WTC11 (cell line): ENCODE measurements at regions not wholly inside any gene's neighbourhood (a gene's known extent, or its start where the extent isn't known, plus 50 kb on each side); places are given as distances from the start of the nearest gene placed in this dataset.

Experiments
- ATAC-seq: fragments of 200-7000 bp; cut with Tn5 transposase; 2 replicates; pipeline ENCODE4 v1.10.0; 2021; ENCODE audit warnings: mild to moderate bottlenecking, moderate library complexity
- CTCF ChIA-PET: fragments of 300-600 bp; sonication (Branson Sonifier 250); formaldehyde crosslinking; loops from one replicate; lab custom pipeline; 2021; ENCODE audit warnings: antibody characterized with exemption; lab: Charles Lee
- POLR2A ChIA-PET: fragments of 350-600 bp; sonication (Branson Sonifier 250); formaldehyde crosslinking; loops from one replicate; lab custom pipeline; 2021; ENCODE audit warnings: antibody characterized with exemption; lab: Charles Lee
- DNase-seq: peaks from one replicate; pipeline ENCODE4 v3.0.0; 2021; ENCODE audit warnings: low spot score
- H3K27ac Mint-ChIP-seq: 2 replicates; pipeline ENCODE4 v1.8.0; 2021; ENCODE audit warnings: mixed read lengths
- H3K27me3 Mint-ChIP-seq: 2 replicates; pipeline ENCODE4 v1.8.0; 2021; ENCODE audit warnings: low read depth, mild to moderate bottlenecking, moderate library complexity, mixed read lengths
- H3K36me3 Mint-ChIP-seq: 2 replicates; pipeline ENCODE4 v1.8.0; 2021; ENCODE audit warnings: mixed read lengths
- H3K4me1 Mint-ChIP-seq: 2 replicates; pipeline ENCODE4 v1.8.0; 2022; ENCODE audit warnings: mixed read lengths
- H3K4me3 Mint-ChIP-seq: 2 replicates; pipeline ENCODE4 v1.8.0; 2021; ENCODE audit warnings: mild to moderate bottlenecking, moderate library complexity, mixed read lengths
- H3K9me3 Mint-ChIP-seq: 2 replicates; pipeline ENCODE4 v1.8.0; 2021; ENCODE audit warnings: mixed read lengths
- CREB1 ChIP-seq: sonication (generic); formaldehyde crosslinking; IDR thresholded peaks from 2 replicates; pipeline ENCODE4 v1.8.0; 2023; ENCODE audit warnings: mild to moderate bottlenecking, missing genetic modification reagents
- GRHL2 ChIP-seq: fragments of 250-450 bp; sonication (Bioruptor Pico); IDR thresholded peaks from 2 replicates; pipeline ENCODE4 v1.8.0; 2022; ENCODE audit warnings: mild to moderate bottlenecking, moderate library complexity; ENCODE audit not compliant: insufficient replicate concordance, severe bottlenecking
- JUN ChIP-seq: sonication (generic); formaldehyde crosslinking; IDR thresholded peaks from 2 replicates; pipeline ENCODE4 v1.8.0; 2023; ENCODE audit warnings: mild to moderate bottlenecking, missing genetic modification reagents
- RELA ChIP-seq: sonication (generic); formaldehyde crosslinking; IDR thresholded peaks from 2 replicates; pipeline ENCODE4 v1.8.1; 2022; ENCODE audit warnings: missing genetic modification reagents, mild to moderate bottlenecking, borderline replicate concordance
- SOX15 ChIP-seq: fragments of 250-450 bp; sonication (Bioruptor Pico); IDR thresholded peaks from 2 replicates; pipeline ENCODE4 v1.9.0; 2021; ENCODE audit warnings: mild to moderate bottlenecking
- TCF7 ChIP-seq: sonication (generic); formaldehyde crosslinking; IDR thresholded peaks from 2 replicates; pipeline ENCODE4 v1.8.0; 2022; ENCODE audit warnings: mild to moderate bottlenecking, low read depth, missing genetic modification reagents, moderate library complexity
- ZNF138 ChIP-seq: sonication (generic); formaldehyde crosslinking; conservative IDR thresholded peaks from 2 replicates; pipeline ENCODE4 v1.8.1; 2022; ENCODE audit warnings: mild to moderate bottlenecking, moderate library complexity, missing genetic modification reagents
- ZNF396 ChIP-seq: fragments of 250-450 bp; sonication (Bioruptor Pico); IDR thresholded peaks from 2 replicates; pipeline ENCODE4 v1.8.0; 2021; ENCODE audit warnings: mild to moderate bottlenecking, moderate library complexity, borderline replicate concordance
- TF ChIP-seq, protein P1 (sequence below): fragments of 250-450 bp; sonication (Bioruptor Pico); IDR thresholded peaks from 2 replicates; pipeline ENCODE4 v1.9.0; 2021; ENCODE audit warnings: mild to moderate bottlenecking, borderline replicate concordance
- TF ChIP-seq, protein P2 (sequence below): sonication (generic); formaldehyde crosslinking; IDR thresholded peaks from 2 replicates; pipeline ENCODE4 v1.8.0; 2022; ENCODE audit warnings: missing genetic modification reagents
- TF ChIP-seq, protein P3 (sequence below): sonication (generic); formaldehyde crosslinking; IDR thresholded peaks from 2 replicates; pipeline ENCODE4 v1.8.1; 2022; ENCODE audit warnings: mild to moderate bottlenecking, missing genetic modification reagents, moderate library complexity, borderline replicate concordance
- TF ChIP-seq, protein P4 (sequence below): sonication (generic); formaldehyde crosslinking; IDR thresholded peaks from 2 replicates; pipeline ENCODE4 v1.8.1; 2023; ENCODE audit warnings: mild to moderate bottlenecking, missing genetic modification reagents
- TF ChIP-seq, protein P5 (sequence below): fragments of 250-450 bp; sonication (Bioruptor Pico); IDR thresholded peaks from 2 replicates; pipeline ENCODE4 v1.9.0; 2021; ENCODE audit warnings: mild to moderate bottlenecking
- TF ChIP-seq, protein P6 (sequence below): sonication (generic); formaldehyde crosslinking; IDR thresholded peaks from 2 replicates; pipeline ENCODE4 v1.8.0; 2022; ENCODE audit warnings: mild to moderate bottlenecking, missing genetic modification reagents

DNA sequence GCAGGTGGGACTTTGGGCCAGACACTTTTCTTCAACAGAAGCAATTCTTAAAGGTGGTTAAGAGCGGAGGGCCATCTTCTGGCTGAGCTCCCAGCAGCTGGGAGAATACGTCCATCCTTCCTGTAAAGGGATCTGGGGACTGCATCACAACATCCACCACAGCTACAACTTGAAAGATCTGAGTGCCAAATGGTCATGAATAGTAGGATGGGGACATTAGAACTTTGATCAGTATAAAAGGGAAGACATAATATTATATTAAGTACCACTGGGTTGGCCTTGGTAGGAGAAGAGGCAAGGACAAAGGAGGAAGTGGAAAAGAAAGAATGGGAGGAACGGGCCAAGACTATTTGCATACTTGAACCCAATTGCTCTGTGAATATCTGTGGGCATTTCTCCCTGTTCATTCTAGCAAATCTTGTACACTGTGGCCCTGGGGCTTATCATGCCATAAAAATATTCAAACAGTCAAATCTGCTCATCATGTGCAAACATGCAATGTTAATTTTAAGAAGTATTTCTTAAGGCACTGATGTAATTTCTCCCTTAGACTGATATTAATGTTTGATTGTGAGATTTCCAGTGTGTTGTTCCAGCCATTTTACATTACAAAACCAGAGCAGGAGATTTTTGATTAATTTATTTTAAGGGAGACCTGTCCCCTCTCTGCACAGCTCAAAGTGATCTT lies 65.5 kb upstream of the CREB5 start (continued):
- TF ChIP-seq, protein P1, sequence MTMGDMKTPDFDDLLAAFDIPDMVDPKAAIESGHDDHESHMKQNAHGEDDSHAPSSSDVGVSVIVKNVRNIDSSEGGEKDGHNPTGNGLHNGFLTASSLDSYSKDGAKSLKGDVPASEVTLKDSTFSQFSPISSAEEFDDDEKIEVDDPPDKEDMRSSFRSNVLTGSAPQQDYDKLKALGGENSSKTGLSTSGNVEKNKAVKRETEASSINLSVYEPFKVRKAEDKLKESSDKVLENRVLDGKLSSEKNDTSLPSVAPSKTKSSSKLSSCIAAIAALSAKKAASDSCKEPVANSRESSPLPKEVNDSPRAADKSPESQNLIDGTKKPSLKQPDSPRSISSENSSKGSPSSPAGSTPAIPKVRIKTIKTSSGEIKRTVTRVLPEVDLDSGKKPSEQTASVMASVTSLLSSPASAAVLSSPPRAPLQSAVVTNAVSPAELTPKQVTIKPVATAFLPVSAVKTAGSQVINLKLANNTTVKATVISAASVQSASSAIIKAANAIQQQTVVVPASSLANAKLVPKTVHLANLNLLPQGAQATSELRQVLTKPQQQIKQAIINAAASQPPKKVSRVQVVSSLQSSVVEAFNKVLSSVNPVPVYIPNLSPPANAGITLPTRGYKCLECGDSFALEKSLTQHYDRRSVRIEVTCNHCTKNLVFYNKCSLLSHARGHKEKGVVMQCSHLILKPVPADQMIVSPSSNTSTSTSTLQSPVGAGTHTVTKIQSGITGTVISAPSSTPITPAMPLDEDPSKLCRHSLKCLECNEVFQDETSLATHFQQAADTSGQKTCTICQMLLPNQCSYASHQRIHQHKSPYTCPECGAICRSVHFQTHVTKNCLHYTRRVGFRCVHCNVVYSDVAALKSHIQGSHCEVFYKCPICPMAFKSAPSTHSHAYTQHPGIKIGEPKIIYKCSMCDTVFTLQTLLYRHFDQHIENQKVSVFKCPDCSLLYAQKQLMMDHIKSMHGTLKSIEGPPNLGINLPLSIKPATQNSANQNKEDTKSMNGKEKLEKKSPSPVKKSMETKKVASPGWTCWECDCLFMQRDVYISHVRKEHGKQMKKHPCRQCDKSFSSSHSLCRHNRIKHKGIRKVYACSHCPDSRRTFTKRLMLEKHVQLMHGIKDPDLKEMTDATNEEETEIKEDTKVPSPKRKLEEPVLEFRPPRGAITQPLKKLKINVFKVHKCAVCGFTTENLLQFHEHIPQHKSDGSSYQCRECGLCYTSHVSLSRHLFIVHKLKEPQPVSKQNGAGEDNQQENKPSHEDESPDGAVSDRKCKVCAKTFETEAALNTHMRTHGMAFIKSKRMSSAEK (CRISPR knock-in tag) = no peak
- no peak for TF ChIP-seq JUN (CRISPR knock-in tag)
- TF ChIP-seq, all 79 proteins: peak for 0

DNA sequence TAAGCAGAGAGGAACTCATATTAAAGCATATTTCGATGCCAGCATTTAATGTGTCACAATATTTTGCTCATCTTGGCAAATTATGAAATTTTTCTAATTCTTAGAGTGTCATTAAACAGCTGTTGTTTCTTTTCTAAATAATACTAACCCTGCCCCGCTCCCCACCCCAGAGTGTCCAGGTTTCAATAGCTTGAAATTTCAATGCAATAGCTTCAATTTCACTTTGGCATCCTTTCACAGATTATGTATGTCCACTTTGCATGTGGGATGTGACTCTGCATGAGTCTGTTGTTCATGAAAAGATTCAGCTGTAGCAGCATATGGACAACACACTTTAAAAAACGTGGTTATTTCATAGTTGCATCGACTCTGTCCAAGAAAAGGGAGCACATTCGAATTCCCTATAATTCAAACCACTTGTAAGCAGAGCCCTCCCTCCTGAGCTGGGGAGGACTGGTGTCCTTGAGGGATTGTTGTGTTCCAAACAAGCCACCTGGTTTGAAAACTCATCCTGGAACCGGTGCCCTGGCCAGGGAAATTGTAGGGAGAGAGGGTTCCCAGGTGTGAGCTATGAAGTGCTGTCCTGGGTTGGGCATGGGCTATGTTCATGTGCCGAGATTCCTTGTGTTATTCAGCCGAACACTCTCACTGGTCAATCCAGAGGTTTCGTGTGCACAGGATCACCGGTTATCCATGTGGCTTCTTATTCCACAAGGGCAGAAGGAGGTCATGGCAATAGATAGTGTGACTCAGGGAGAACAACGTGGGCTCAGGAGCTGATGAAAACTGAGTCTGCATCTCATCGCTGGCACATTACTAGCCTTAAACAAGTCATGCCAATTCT lies 64.6 kb upstream of the CREB5 start:
- Mint-ChIP-seq H3K27ac (no peak overlapping the region), H3K4me3 (no peak overlapping the region), H3K27me3 (no peaks in the 10 kb centered on the region; the same call in 1 of the 2 replicates), H3K4me1 (no peaks in the 10 kb centered on the region), H3K36me3 (no peaks in the 10 kb centered on the region), H3K9me3 (peaks cover 19% of the 10 kb centered on the region; the same call in 1 of the 2 replicates)
- TF ChIP-seq RELA (no peak), SOX15 (CRISPR knock-in tag) (no peak), GRHL2 (no peak), CREB1 (no peak), ZNF396 (no peak), TCF7 (CRISPR knock-in tag) (no peak)
- TF ChIP-seq, protein P2, sequence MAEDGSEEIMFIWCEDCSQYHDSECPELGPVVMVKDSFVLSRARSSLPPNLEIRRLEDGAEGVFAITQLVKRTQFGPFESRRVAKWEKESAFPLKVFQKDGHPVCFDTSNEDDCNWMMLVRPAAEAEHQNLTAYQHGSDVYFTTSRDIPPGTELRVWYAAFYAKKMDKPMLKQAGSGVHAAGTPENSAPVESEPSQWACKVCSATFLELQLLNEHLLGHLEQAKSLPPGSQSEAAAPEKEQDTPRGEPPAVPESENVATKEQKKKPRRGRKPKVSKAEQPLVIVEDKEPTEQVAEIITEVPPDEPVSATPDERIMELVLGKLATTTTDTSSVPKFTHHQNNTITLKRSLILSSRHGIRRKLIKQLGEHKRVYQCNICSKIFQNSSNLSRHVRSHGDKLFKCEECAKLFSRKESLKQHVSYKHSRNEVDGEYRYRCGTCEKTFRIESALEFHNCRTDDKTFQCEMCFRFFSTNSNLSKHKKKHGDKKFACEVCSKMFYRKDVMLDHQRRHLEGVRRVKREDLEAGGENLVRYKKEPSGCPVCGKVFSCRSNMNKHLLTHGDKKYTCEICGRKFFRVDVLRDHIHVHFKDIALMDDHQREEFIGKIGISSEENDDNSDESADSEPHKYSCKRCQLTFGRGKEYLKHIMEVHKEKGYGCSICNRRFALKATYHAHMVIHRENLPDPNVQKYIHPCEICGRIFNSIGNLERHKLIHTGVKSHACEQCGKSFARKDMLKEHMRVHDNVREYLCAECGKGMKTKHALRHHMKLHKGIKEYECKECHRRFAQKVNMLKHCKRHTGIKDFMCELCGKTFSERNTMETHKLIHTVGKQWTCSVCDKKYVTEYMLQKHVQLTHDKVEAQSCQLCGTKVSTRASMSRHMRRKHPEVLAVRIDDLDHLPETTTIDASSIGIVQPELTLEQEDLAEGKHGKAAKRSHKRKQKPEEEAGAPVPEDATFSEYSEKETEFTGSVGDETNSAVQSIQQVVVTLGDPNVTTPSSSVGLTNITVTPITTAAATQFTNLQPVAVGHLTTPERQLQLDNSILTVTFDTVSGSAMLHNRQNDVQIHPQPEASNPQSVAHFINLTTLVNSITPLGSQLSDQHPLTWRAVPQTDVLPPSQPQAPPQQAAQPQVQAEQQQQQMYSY (CRISPR knock-in tag) = no peak
- TF ChIP-seq, protein P3, sequence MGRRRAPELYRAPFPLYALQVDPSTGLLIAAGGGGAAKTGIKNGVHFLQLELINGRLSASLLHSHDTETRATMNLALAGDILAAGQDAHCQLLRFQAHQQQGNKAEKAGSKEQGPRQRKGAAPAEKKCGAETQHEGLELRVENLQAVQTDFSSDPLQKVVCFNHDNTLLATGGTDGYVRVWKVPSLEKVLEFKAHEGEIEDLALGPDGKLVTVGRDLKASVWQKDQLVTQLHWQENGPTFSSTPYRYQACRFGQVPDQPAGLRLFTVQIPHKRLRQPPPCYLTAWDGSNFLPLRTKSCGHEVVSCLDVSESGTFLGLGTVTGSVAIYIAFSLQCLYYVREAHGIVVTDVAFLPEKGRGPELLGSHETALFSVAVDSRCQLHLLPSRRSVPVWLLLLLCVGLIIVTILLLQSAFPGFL (CRISPR knock-in tag) = no peak
- DNase-seq (no peak), ATAC-seq (no peak)
- ChIA-PET POLR2A (no interaction called here), CTCF (interaction anchor here (1.2 to 1.8 kb wide), 4 partner anchors 15 to 55 kb away, joined by 4 to 7 read pairs (median 4); no protein-coding TSS in a partner anchor)

DNA sequence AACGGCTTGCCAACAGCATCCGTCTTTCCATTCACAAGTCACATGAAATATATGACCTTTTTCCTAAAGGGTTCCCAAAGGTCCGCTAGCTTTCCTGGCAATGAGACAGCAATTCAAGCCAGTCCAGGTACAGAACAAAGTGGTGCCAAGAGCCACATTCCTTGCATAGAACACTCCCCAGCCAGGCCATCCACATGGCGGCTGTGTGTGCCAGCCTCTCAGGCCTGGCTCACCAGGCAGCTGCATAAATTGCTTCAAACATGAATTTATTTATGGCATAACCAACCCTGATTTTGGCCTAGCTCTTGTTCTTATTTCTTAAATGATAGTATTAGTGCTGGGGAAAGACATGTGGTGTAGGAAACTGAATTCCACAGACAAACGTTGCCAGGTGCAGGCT lies 63.7 kb upstream of the CREB5 start:
- POLR2A ChIA-PET = no interaction called here
- TF ChIP-seq, protein P4, sequence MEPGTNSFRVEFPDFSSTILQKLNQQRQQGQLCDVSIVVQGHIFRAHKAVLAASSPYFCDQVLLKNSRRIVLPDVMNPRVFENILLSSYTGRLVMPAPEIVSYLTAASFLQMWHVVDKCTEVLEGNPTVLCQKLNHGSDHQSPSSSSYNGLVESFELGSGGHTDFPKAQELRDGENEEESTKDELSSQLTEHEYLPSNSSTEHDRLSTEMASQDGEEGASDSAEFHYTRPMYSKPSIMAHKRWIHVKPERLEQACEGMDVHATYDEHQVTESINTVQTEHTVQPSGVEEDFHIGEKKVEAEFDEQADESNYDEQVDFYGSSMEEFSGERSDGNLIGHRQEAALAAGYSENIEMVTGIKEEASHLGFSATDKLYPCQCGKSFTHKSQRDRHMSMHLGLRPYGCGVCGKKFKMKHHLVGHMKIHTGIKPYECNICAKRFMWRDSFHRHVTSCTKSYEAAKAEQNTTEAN = no peak
- TF ChIP-seq, protein P5, sequence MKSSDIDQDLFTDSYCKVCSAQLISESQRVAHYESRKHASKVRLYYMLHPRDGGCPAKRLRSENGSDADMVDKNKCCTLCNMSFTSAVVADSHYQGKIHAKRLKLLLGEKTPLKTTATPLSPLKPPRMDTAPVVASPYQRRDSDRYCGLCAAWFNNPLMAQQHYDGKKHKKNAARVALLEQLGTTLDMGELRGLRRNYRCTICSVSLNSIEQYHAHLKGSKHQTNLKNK (CRISPR knock-in tag) = no peak
- TF ChIP-seq, protein P6, sequence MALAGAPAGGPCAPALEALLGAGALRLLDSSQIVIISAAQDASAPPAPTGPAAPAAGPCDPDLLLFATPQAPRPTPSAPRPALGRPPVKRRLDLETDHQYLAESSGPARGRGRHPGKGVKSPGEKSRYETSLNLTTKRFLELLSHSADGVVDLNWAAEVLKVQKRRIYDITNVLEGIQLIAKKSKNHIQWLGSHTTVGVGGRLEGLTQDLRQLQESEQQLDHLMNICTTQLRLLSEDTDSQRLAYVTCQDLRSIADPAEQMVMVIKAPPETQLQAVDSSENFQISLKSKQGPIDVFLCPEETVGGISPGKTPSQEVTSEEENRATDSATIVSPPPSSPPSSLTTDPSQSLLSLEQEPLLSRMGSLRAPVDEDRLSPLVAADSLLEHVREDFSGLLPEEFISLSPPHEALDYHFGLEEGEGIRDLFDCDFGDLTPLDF (CRISPR knock-in tag) = no peak
- no peak for TF ChIP-seq ZNF138 (CRISPR knock-in tag)
- Mint-ChIP-seq H3K36me3 (no peaks in the 10 kb centered on the region), H3K27me3 (no peaks in the 10 kb centered on the region; the same call in 1 of the 2 replicates), H3K4me3 (no peak overlapping the region), H3K9me3 (peaks cover 18% of the 10 kb centered on the region), H3K4me1 (no peaks in the 10 kb centered on the region), H3K27ac (no peak overlapping the region)
- CTCF ChIA-PET = interaction anchor here (1.0 to 1.8 kb wide), 4 partner anchors 14 to 56 kb away, joined by 3 to 7 read pairs (median 4); no protein-coding TSS in a partner anchor
- no peak for ATAC-seq
- no peak for DNase-seq
